PC-9 (cell line): ENCODE measurements at regions not wholly inside any gene's neighbourhood (a gene's known extent, or its start where the extent isn't known, plus 50 kb on each side); places are given as distances from the start of the nearest gene placed in this dataset.

Experiments
- BruUV-seq: library from RNA; stranded (reverse); fragments of 400-500 nt; replicated peaks from 2 replicates; lab custom pipeline; 2021; lab: Mats Ljungman, UMichigan
- CTCF ChIA-PET: fragments of 300-600 bp; sonication (Branson Sonifier 250); formaldehyde crosslinking; loops from one replicate; lab custom pipeline; 2022; ENCODE audit warnings: antibody characterized with exemption; lab: Charles Lee
- POLR2A ChIA-PET: fragments of 300-600 bp; sonication (Branson Sonifier 250); formaldehyde crosslinking; loops from one replicate; lab custom pipeline; 2022; ENCODE audit warnings: antibody characterized with exemption; ENCODE audit not compliant: unreplicated experiment; lab: Charles Lee
- DNase-seq, 2 experiments: peaks; one replicate each; pipeline versions ENCODE4 v3.0.0 to v3.0.0-alpha.2; 2015 to 2022; ENCODE audit warnings: mixed read lengths in 1 of 2
- H2AFZ ChIP-seq: fragments of 200-600 bp; sonication (generic); 2 replicates; pipeline ENCODE4 v1.8.1; 2017; ENCODE audit warnings: antibody characterized with exemption
- H3F3A ChIP-seq: fragments of 200-600 bp; sonication (generic); 2 replicates; pipeline ENCODE4 v1.8.1; 2017; ENCODE audit warnings: antibody characterized with exemption, mild to moderate bottlenecking, low read depth; ENCODE audit not compliant: insufficient read depth
- H3K27ac ChIP-seq: fragments of 200-600 bp; sonication (generic); 2 replicates; pipeline ENCODE4 v1.6.1; 2016; ENCODE audit warnings: mixed run types
- H3K27me3 ChIP-seq: fragments of 200-600 bp; sonication (generic); 2 replicates; pipeline ENCODE4 v1.6.1; 2016; ENCODE audit warnings: low read depth, mixed run types; ENCODE audit not compliant: insufficient read depth
- H3K36me3 ChIP-seq: fragments of 200-600 bp; sonication (generic); 2 replicates; pipeline ENCODE4 v1.6.1; 2016; ENCODE audit warnings: low read depth, mixed run types
- H3K4me1 ChIP-seq: fragments of 200-600 bp; sonication (generic); replicated peaks from 2 replicates; pipeline ENCODE4 v1.6.1; 2016; ENCODE audit warnings: mixed run types; ENCODE audit not compliant: insufficient read depth
- H3K4me2 ChIP-seq: fragments of 200-600 bp; sonication (generic); 2 replicates; pipeline ENCODE4 v1.6.1; 2017; ENCODE audit warnings: mixed run types
- H3K4me3 ChIP-seq: fragments of 200-600 bp; sonication (generic); 2 replicates; pipeline ENCODE4 v1.6.1; 2016; ENCODE audit warnings: mixed run types
- H3K79me2 ChIP-seq: fragments of 200-600 bp; sonication (generic); 2 replicates; pipeline ENCODE4 v1.6.1; 2017; ENCODE audit warnings: low read depth, mixed run types
- H3K9me2 ChIP-seq: fragments of 200-600 bp; sonication (generic); 2 replicates; pipeline ENCODE4 v1.8.1; 2017; ENCODE audit warnings: mild to moderate bottlenecking; ENCODE audit not compliant: insufficient read depth
- H3K9me3 ChIP-seq: fragments of 200-600 bp; sonication (generic); 2 replicates; pipeline ENCODE4 v1.8.1; 2016; ENCODE audit warnings: low read depth; ENCODE audit not compliant: insufficient read depth
- H4K20me1 ChIP-seq: fragments of 200-600 bp; sonication (generic); 2 replicates; pipeline ENCODE4 v1.8.1; 2017; ENCODE audit not compliant: insufficient read depth
- EZH2 ChIP-seq: fragments of 200-600 bp; sonication (generic); IDR thresholded peaks from 2 replicates; pipeline ENCODE4 v1.8.0; 2017; ENCODE audit warnings: antibody characterized with exemption, low read depth
- intact Hi-C: fragments of 100-400 bp; cut with micrococcal nuclease; formaldehyde crosslinking; loops from one replicate; pipeline ENCODE4 v1.10.0; 2022; ENCODE audit not compliant: unreplicated experiment
- TF ChIP-seq, protein P1 (sequence below): fragments of 200-600 bp; sonication (generic); conservative IDR thresholded peaks from 2 replicates; pipeline ENCODE4 v1.6.1; 2017; ENCODE audit warnings: mixed run types, antibody characterized with exemption, mild to moderate bottlenecking, moderate library complexity

DNA sequence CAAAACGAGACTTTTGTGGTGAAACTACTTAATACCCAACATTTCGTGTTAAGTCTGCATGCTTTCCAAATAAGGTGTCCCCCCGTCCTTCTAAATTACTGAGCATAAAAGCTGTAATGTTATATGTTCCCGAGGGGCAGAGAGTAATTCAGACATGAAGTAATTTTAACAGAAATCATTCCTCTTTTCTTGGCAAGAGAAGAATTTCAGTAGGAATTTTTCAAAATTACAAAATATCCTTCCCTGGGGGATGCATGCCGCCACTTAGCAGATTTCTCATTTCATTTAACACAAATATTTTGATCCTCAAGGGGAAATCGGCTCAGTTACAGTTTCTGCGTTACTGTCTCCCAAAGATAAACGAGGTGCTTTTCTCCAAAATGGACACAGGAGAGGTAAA, 213.2 kb upstream of the RHOBTB1 start:
- no peak overlapping the region for H3K4me3 ChIP-seq
- no peaks in the 10 kb centered on the region for H3K27me3 ChIP-seq
- no peaks in the 10 kb centered on the region for H3F3A ChIP-seq
- H3K9me3 ChIP-seq, result no peaks in the 10 kb centered on the region
- no peak overlapping the region for H3K4me2 ChIP-seq
- TF ChIP-seq EZH2, result no peak
- TF ChIP-seq, protein P1, sequence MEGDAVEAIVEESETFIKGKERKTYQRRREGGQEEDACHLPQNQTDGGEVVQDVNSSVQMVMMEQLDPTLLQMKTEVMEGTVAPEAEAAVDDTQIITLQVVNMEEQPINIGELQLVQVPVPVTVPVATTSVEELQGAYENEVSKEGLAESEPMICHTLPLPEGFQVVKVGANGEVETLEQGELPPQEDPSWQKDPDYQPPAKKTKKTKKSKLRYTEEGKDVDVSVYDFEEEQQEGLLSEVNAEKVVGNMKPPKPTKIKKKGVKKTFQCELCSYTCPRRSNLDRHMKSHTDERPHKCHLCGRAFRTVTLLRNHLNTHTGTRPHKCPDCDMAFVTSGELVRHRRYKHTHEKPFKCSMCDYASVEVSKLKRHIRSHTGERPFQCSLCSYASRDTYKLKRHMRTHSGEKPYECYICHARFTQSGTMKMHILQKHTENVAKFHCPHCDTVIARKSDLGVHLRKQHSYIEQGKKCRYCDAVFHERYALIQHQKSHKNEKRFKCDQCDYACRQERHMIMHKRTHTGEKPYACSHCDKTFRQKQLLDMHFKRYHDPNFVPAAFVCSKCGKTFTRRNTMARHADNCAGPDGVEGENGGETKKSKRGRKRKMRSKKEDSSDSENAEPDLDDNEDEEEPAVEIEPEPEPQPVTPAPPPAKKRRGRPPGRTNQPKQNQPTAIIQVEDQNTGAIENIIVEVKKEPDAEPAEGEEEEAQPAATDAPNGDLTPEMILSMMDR, result no peak
- POLR2A ChIA-PET, result no interaction called here
- no peaks in the 10 kb centered on the region for H3K36me3 ChIP-seq
- BruUV-seq, result no TSS peak
- H3K27ac ChIP-seq, result no peak overlapping the region
- H2AFZ ChIP-seq, result 0 out of 2 replicates have a peak overlapping the region, but pooled peaks have one; percentile 0
- H4K20me1 ChIP-seq, result no peaks in the 10 kb centered on the region
- no peaks in the 10 kb centered on the region for H3K9me2 ChIP-seq
- H3K79me2 ChIP-seq, result no peaks in the 10 kb centered on the region
- H3K4me1 ChIP-seq, result no peaks in the 10 kb centered on the region
- CTCF ChIA-PET, result no interaction called here
- intact Hi-C loops, result no loop called here
- no peak for DNase-seq

- H3K9me2 ChIP-seq, result no peaks in the 10 kb centered on the region
- H3K9me3 ChIP-seq, result no peaks in the 10 kb centered on the region
- H2AFZ ChIP-seq, result no peak overlapping the region
- H4K20me1 ChIP-seq, result no peaks in the 10 kb centered on the region
- POLR2A ChIA-PET, result no interaction called here
- H3K27me3 ChIP-seq, result no peaks in the 10 kb centered on the region
- no peak overlapping the region for H3K27ac ChIP-seq
- H3K4me1 ChIP-seq, result no peaks in the 10 kb centered on the region
- no TSS peak for BruUV-seq
- H3K4me2 ChIP-seq, result no peak overlapping the region
- no peak for DNase-seq
- H3K79me2 ChIP-seq, result no peaks in the 10 kb centered on the region
- intact Hi-C loops, result no loop called here
- no peaks in the 10 kb centered on the region for H3K36me3 ChIP-seq
- CTCF ChIA-PET, result no interaction called here
- no peak overlapping the region for H3K4me3 ChIP-seq
- TF ChIP-seq, protein P1, result no peak
- TF ChIP-seq EZH2, result no peak
- H3F3A ChIP-seq, result no peaks in the 10 kb centered on the region
These were observed 209.8 kb upstream of the RHOBTB1 start for GRCh38 chr10:61153771-61154170.

DNA sequence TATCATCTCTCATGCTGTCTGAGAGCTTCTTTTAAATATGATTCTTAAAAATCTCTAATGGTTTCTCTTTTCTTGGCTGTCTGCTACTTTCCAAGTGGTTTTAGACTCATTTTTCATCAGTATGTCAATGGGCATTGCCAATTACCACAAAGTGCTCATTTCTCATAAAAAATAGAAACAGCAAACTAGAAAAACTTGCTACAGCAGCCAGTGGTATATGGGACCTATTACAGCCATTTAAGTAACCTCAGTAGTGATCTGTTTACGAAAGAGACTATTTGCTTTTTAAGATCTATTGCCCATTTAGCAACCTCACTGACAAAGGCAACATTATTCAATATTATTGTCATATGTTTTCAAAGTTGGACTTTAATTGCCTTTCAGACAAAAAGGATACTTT, 207.1 kb upstream of the RHOBTB1 start:
- DNase-seq, result no peak
- intact Hi-C loops, result no loop called here
- POLR2A ChIA-PET, result no interaction called here
- Histone ChIP-seq H3K27me3 (no peaks in the 10 kb centered on the region), H3F3A (no peaks in the 10 kb centered on the region), H2AFZ (no peak overlapping the region), H3K4me3 (no peak overlapping the region), H3K4me1 (no peaks in the 10 kb centered on the region), H4K20me1 (no peaks in the 10 kb centered on the region), H3K27ac (no peak overlapping the region), H3K36me3 (no peaks in the 10 kb centered on the region), H3K9me3 (no peaks in the 10 kb centered on the region), H3K79me2 (no peaks in the 10 kb centered on the region), H3K9me2 (no peaks in the 10 kb centered on the region), H3K4me2 (no peak overlapping the region)
- TF ChIP-seq, protein P1, result no peak
- no peak for TF ChIP-seq EZH2
- CTCF ChIA-PET, result no interaction called here
- no TSS peak for BruUV-seq
